Amniotic epithelial cell (primary cell): ENCODE measurements at regions not wholly inside any gene's neighbourhood (a gene's known extent, or its start where the extent isn't known, plus 50 kb on each side); places are given as distances from the start of the nearest gene placed in this dataset.

Experiments
- DNase-seq: peaks from one replicate; pipeline ENCODE4 v3.0.0-alpha.2; 2010; ENCODE audit warnings: low read depth

- DNase-seq, result no peak
These were observed 491.6 kb downstream of the MIAT start for GRCh38 chr22:27148886-27149470.

DNA sequence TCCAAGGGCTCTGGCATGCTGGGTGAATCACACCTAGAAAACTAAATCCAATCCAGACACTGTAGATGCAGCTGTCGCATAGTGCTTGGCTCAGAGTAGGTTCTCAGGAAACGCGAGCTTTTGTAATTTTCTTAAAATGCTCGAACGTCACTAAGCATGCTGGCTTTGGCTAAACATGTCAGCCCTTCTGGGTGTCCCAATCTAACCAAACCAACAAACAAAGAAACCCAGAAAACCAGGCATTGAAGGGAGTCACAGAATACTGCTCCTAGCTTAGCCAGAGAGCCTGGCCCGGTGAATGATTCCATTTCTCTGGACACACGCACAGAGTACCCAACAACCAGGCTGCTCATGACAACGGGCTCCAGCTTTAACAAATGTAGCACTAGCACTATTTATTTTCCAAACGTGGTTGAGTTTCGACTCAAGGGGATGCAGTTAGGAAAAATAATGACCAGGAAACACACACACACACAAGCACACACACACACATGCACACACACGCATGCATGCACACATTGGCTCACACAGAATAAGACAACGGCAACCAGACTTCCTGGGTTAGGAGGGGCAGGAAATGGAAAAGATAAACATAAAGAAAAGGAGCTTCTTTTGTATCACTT, 492.6 kb downstream of the MIAT start:
- no peak for DNase-seq

DNA sequence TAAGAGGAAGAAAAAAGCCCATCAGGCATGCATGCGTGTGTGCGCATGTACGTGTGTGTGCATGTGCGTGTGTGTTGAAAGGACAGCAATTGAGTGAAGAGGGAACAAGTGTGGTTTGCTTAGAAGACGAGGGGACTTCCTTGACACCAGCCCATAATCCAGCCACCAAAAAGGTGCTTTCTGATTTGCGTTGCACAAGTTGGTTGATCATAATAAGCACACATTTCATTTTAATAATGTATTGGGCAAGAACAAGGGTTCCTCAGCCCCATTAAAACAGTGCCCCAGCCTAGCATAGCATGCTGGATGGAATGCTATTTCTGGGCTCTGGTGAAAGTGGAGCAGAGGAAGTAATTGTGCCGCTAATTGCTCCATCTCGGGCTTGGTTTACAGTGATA, 493.2 kb downstream of the MIAT start:
- DNase-seq, result no peak

DNA sequence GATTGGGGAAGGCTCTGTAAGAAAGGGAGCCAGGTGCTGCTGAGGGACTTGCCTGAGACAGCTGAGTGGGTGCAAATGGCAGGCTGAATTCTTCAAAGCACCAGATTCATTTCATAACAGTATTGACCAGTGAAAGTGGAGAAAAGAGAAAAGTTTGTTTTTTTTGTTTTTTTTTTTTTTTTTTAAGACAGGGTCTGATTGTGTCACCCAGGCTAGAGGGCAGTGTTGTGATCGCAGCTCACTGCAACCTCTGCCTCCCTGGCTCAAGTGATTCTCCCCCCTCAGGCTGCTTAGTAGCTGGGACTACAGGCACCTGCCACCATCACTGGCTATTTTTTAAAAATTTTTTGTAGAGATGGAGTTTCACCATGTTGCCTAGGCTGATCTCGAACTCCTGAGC, 494.0 kb downstream of the MIAT start:
- DNase-seq, result no peak

DNA sequence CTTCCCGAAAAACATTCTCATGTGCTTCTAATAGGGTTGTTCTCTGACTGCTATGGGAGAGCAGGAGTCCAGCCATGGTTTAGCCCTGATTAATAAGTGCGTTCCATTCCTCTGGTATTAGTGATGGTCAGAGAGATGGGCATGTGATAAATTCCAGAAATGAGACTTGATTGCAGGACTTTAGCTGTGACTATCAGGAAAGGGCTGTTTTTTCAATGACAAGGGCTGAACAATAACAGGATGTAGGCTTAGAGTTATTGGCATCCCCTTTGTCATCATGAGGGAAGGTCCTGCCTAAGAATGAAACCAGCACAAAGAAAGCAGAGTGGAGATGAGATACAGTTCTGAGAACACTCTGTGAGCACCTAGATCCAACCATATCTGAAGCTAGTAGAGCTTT, 494.6 kb downstream of the MIAT start:
- DNase-seq, result no peak

DNA sequence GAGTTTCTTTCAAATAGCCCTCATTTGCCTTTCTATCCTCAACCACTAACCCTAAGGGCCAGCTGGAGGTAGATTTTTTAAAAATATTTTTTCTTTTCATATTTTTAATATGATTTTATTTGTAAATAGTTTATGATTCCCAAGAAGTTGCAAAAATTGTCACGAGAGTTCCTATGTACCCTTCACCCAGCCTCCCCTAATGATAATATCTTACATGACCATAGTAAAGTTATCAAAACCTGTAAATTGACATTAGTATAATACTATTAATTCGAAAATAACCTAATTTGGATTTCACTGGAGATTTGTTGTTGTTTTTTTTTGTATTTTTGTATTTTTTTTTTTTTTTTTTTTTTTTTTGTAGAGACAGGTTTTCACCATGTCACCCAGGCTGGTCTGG, 495.5 kb downstream of the MIAT start:
- no peak for DNase-seq

GRCh38 chr22:27153386-27153785, 496.0 kb downstream of the MIAT start:
- no peak for DNase-seq

GRCh38 chr22:27154717-27155116, 497.3 kb downstream of the MIAT start:
- DNase-seq, result no peak

GRCh38 chr22:27156821-27157489, 499.6 kb downstream of the MIAT start:
- no peak for DNase-seq

GRCh38 chr22:27157666-27158370, 500.4 kb downstream of the MIAT start:
- DNase-seq, result no peak

GRCh38 chr22:27159016-27159415, 501.6 kb downstream of the MIAT start:
- no peak for DNase-seq

GRCh38 chr22:27159716-27160295, 502.4 kb downstream of the MIAT start:
- DNase-seq, result no peak

- no peak for DNase-seq
These were observed 506.1 kb downstream of the MIAT start for GRCh38 chr22:27163162-27164137.

GRCh38 chr22:27164781-27165503, 507.6 kb downstream of the MIAT start:
- DNase-seq, result no peak

DNA sequence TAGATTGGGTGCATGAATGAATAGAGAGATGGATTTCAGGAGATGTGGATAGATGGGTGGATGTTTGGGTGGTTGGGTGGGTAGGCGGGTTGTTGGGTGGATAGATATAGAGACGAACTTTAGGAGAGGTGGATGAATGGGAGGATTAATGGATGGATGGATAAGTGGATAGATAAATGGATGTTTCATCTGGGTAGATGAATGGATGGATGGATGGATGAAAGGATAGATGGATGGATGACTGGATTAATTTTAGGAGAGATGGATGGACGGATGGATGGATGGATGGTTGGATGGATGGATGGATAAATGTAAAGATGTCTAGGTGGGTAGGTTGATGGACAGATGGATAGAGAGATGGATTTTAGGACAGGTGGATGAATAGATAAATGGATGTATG, 511.3 kb downstream of the MIAT start:
- DNase-seq, result no peak

GRCh38 chr22:27170491-27170890, 513.1 kb downstream of the MIAT start:
- DNase-seq, result peak; percentile 75

DNA sequence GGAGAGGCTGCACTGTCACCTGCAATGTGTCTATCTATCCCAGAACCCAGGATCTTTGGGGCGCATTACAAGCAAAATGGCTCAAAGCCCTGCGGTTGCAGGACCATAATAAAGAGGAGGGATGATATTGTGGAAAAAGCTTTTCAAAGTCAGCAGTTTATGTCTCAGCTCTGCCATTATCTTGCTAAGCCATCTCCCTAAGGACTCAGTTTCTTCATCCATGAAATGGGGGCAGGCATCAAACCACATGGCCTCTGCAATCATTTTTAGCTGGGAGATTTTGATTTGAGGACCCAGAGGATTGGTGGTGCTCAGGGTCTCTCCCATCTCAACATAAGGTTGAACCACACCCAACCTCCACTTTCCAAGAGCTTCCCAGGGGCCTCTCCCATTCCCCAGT, 513.8 kb downstream of the MIAT start:
- no peak for DNase-seq

GRCh38 chr22:27173530-27173929, 516.1 kb downstream of the MIAT start:
- DNase-seq, result no peak

GRCh38 chr22:27175021-27175838, 517.8 kb downstream of the MIAT start:
- no peak for DNase-seq

- no peak for DNase-seq
These were observed 518.6 kb downstream of the MIAT start for GRCh38 chr22:27175974-27176373.
